GM12891 (cell line): ENCODE measurements at regions not wholly inside any gene's neighbourhood (a gene's known extent, or its start where the extent isn't known, plus 50 kb on each side); places are given as distances from the start of the nearest gene placed in this dataset.

ENCODE experiments used
- PAX5 ChIP-seq: IDR thresholded peaks from 2 replicates; pipeline ENCODE4 v1.6.1; 2011; ENCODE audit warnings: low read length, moderate library complexity, mild to moderate bottlenecking; ENCODE audit not compliant: insufficient read depth, severe bottlenecking
- POLR2A ChIP-seq: IDR thresholded peaks from 2 replicates; pipeline ENCODE4 v1.6.1; 2011; ENCODE audit warnings: low read depth, low read length, control low read depth
- POLR2AphosphoS5 ChIP-seq: IDR thresholded peaks from 2 replicates; pipeline ENCODE4 v1.6.1; 2011; ENCODE audit warnings: low read depth, low read length, control low read depth
- POU2F2 ChIP-seq: IDR thresholded peaks from 2 replicates; pipeline ENCODE4 v1.6.1; 2011; ENCODE audit warnings: low read depth, mild to moderate bottlenecking, control low read depth, low read length, moderate library complexity
- SPI1 ChIP-seq: IDR thresholded peaks from 2 replicates; pipeline ENCODE4 v1.6.1; 2011; ENCODE audit warnings: low read depth, low read length, control low read depth
- TAF1 ChIP-seq: IDR thresholded peaks from 2 replicates; pipeline ENCODE4 v1.6.1; 2011; ENCODE audit warnings: low read depth, low read length, control low read depth

DNA sequence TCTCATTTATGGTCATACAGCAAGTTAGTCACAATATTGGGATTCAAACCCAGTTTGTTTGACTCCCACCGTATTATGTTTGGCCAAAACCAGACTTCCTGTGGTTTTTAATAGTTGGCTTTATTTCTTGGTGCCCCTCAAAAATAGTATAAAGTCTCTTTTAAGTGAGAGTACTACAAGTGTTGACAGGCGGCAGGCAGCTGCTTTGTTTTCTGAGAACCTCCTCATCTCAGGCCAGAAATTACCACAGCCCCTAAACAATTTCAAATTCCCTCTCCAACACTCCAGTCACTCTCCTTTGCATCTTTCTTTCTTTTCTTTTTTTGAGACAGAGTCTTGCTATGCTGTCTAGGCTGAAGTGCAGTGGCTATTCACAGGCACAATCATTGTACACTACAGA is 121.5 kb downstream of the POLR2M start:
- no peak for TF ChIP-seq POLR2A
- TF ChIP-seq POLR2AphosphoS5 = no peak
- no peak for TF ChIP-seq SPI1
- no peak for TF ChIP-seq POU2F2
- TF ChIP-seq TAF1 = no peak
- TF ChIP-seq PAX5 = no peak
